ENCODE measurements at regions not wholly inside any gene's neighbourhood (a gene's known extent, or its start where the extent isn't known, plus 50 kb on each side); places are given as distances from the start of the nearest gene placed in this dataset.

- H3K4me2 ChIP-seq (ENCODE audit: low read depth, low read length, poor library complexity, severe bottlenecking), result no peak overlapping the region
- no peaks in the 10 kb centered on the region for H4K20me1 ChIP-seq (ENCODE audit: insufficient read depth, low read length, poor library complexity, severe bottlenecking)
- H3K9ac ChIP-seq (ENCODE audit: low read depth, low read length, poor library complexity, severe bottlenecking), result no peak overlapping the region
- H3K4me1 ChIP-seq (ENCODE audit: insufficient read depth, low read length, poor library complexity, severe bottlenecking), result no peaks in the 10 kb centered on the region
- no peaks in the 10 kb centered on the region for H3F3A ChIP-seq (ENCODE audit: low read depth)
- H3K36me3 ChIP-seq (ENCODE audit: insufficient read depth, low read length), result no peaks in the 10 kb centered on the region
- TF ChIP-seq CTCF (conservative IDR thresholded peaks at IDR 0.05; ENCODE audit: low read length), result no peak
- no peak for TF ChIP-seq EZH2phosphoT487 (IDR thresholded peaks at IDR 0.05; ENCODE audit: borderline replicate concordance)
- no peaks in the 10 kb centered on the region for H3K79me2 ChIP-seq (ENCODE audit: insufficient read depth, low read length)
- no peaks in the 10 kb centered on the region; the same call in 1 of the 2 replicates for H3K9me2 ChIP-seq (replicated peaks; ENCODE audit: low read depth, low read length)
- H2AFZ ChIP-seq (ENCODE audit: low read length), result no peak overlapping the region
- no peaks in the 10 kb centered on the region for H3K27me3 ChIP-seq (ENCODE audit: insufficient read depth, low read length, poor library complexity, severe bottlenecking)
- H3K4me3 ChIP-seq (ENCODE audit: low read length, poor library complexity, severe bottlenecking), result no peak overlapping the region
- H3K9me3 ChIP-seq (ENCODE audit: insufficient read depth, low read depth, low read length), result no peaks in the 10 kb centered on the region
These were observed 547.6 kb downstream of the INSC start for GRCh38 chr11:15662285-15662684.

- no peaks in the 10 kb centered on the region for H4K20me1 ChIP-seq (ENCODE audit: insufficient read depth, low read length, poor library complexity, severe bottlenecking)
- H2AFZ ChIP-seq (ENCODE audit: low read length), result no peak overlapping the region
- no peak overlapping the region for H3K4me2 ChIP-seq (ENCODE audit: low read depth, low read length, poor library complexity, severe bottlenecking)
- no peaks in the 10 kb centered on the region for H3F3A ChIP-seq (ENCODE audit: low read depth)
- no peaks in the 10 kb centered on the region for H3K36me3 ChIP-seq (ENCODE audit: insufficient read depth, low read length)
- H3K9ac ChIP-seq (ENCODE audit: low read depth, low read length, poor library complexity, severe bottlenecking), result no peak overlapping the region
- no peaks in the 10 kb centered on the region for H3K9me2 ChIP-seq (replicated peaks; ENCODE audit: low read depth, low read length)
- no peak overlapping the region for H3K4me3 ChIP-seq (ENCODE audit: low read length, poor library complexity, severe bottlenecking)
- no peaks in the 10 kb centered on the region for H3K27me3 ChIP-seq (ENCODE audit: insufficient read depth, low read length, poor library complexity, severe bottlenecking)
- no peaks in the 10 kb centered on the region for H3K9me3 ChIP-seq (ENCODE audit: insufficient read depth, low read depth, low read length)
- H3K4me1 ChIP-seq (ENCODE audit: insufficient read depth, low read length, poor library complexity, severe bottlenecking), result no peaks in the 10 kb centered on the region
- no peaks in the 10 kb centered on the region for H3K79me2 ChIP-seq (ENCODE audit: insufficient read depth, low read length)
- TF ChIP-seq EZH2phosphoT487 (IDR thresholded peaks at IDR 0.05; ENCODE audit: borderline replicate concordance), result no peak
- no peak for TF ChIP-seq CTCF (conservative IDR thresholded peaks at IDR 0.05; ENCODE audit: low read length)
These were observed 549.1 kb downstream of the INSC start for GRCh38 chr11:15663777-15664218.

- no peaks in the 10 kb centered on the region for H3K79me2 ChIP-seq (ENCODE audit: insufficient read depth, low read length)
- TF ChIP-seq EZH2phosphoT487 (IDR thresholded peaks at IDR 0.05; ENCODE audit: borderline replicate concordance) (no peak), CTCF (conservative IDR thresholded peaks at IDR 0.05; ENCODE audit: low read length) (no peak)
- H3K9me2 ChIP-seq (replicated peaks; ENCODE audit: low read depth, low read length), result no peaks in the 10 kb centered on the region
- H3K27me3 ChIP-seq (ENCODE audit: insufficient read depth, low read length, poor library complexity, severe bottlenecking), result no peaks in the 10 kb centered on the region
- H3K4me3 ChIP-seq (ENCODE audit: low read length, poor library complexity, severe bottlenecking), result no peak overlapping the region
- no peak overlapping the region for H3K4me2 ChIP-seq (ENCODE audit: low read depth, low read length, poor library complexity, severe bottlenecking)
- no peaks in the 10 kb centered on the region for H3F3A ChIP-seq (ENCODE audit: low read depth)
- H3K36me3 ChIP-seq (ENCODE audit: insufficient read depth, low read length), result no peaks in the 10 kb centered on the region
- H3K9me3 ChIP-seq (ENCODE audit: insufficient read depth, low read depth, low read length), result no peaks in the 10 kb centered on the region
- no peak overlapping the region for H3K9ac ChIP-seq (ENCODE audit: low read depth, low read length, poor library complexity, severe bottlenecking)
- no peaks in the 10 kb centered on the region for H3K4me1 ChIP-seq (ENCODE audit: insufficient read depth, low read length, poor library complexity, severe bottlenecking)
- no peaks in the 10 kb centered on the region for H4K20me1 ChIP-seq (ENCODE audit: insufficient read depth, low read length, poor library complexity, severe bottlenecking)
- H2AFZ ChIP-seq (ENCODE audit: low read length), result no peak overlapping the region
These were observed 550.7 kb downstream of the INSC start for GRCh38 chr11:15665368-15665871.
